ENCODE measurements at regions not wholly inside any gene's neighbourhood (a gene's known extent, or its start where the extent isn't known, plus 50 kb on each side); places are given as distances from the start of the nearest gene placed in this dataset.

DNA sequence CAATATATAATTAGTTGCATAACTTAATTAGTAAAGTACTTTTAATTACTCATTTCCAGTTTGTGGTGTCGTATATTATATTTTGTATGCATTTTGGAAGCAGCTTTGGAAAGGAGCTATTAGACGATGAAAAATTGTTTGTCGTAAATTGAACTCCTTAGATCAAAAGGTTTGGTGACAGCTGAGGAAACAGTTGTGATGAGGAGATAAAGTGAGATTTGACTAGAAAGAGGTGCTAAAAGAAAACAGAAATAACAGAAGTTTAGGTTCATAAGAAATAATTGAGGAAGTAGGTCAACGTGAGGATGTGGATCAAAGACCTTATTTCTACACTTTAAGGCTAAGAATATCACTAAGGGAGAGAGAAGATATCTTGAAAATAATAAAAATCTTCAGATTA, 141.9 kb upstream of the NETO1 start:
- TF ChIP-seq POLR2A (IDR thresholded peaks at IDR 0.05), result no peak
- TF ChIP-seq, protein P1, sequence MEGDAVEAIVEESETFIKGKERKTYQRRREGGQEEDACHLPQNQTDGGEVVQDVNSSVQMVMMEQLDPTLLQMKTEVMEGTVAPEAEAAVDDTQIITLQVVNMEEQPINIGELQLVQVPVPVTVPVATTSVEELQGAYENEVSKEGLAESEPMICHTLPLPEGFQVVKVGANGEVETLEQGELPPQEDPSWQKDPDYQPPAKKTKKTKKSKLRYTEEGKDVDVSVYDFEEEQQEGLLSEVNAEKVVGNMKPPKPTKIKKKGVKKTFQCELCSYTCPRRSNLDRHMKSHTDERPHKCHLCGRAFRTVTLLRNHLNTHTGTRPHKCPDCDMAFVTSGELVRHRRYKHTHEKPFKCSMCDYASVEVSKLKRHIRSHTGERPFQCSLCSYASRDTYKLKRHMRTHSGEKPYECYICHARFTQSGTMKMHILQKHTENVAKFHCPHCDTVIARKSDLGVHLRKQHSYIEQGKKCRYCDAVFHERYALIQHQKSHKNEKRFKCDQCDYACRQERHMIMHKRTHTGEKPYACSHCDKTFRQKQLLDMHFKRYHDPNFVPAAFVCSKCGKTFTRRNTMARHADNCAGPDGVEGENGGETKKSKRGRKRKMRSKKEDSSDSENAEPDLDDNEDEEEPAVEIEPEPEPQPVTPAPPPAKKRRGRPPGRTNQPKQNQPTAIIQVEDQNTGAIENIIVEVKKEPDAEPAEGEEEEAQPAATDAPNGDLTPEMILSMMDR (IDR thresholded peaks at IDR 0.05), result no peak
